ENCODE measurements at regions not wholly inside any gene's neighbourhood (a gene's known extent, or its start where the extent isn't known, plus 50 kb on each side); places are given as distances from the start of the nearest gene placed in this dataset.

DNA sequence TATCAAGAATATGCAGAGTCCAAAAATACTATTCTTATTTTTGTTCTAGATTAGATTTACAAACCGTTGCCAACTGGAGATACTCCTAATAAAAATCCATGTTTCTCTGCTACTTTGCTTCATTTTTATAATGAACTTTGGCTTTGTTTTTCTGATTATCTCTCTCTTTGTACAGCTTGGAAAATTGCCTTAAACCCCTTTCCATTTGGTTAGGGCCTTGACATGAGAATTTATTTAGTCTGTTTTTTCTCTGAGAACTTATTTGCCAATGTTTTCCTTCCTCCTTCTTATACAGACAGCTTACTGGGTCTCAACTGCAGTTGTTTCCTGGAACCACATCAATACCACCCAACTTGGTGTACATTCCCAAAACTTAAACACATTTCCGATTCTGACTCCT lies 555.4 kb downstream of the SLITRK6 start:
- in situ Hi-C loops (cut with MboI; ENCODE audit: low sequenced_read_pairs, unreplicated experiment): no loop called here
- no peak for DNase-seq (ENCODE audit: low spot score)
- TF ChIP-seq, protein P1, sequence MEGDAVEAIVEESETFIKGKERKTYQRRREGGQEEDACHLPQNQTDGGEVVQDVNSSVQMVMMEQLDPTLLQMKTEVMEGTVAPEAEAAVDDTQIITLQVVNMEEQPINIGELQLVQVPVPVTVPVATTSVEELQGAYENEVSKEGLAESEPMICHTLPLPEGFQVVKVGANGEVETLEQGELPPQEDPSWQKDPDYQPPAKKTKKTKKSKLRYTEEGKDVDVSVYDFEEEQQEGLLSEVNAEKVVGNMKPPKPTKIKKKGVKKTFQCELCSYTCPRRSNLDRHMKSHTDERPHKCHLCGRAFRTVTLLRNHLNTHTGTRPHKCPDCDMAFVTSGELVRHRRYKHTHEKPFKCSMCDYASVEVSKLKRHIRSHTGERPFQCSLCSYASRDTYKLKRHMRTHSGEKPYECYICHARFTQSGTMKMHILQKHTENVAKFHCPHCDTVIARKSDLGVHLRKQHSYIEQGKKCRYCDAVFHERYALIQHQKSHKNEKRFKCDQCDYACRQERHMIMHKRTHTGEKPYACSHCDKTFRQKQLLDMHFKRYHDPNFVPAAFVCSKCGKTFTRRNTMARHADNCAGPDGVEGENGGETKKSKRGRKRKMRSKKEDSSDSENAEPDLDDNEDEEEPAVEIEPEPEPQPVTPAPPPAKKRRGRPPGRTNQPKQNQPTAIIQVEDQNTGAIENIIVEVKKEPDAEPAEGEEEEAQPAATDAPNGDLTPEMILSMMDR (IDR thresholded peaks at IDR 0.05; ENCODE audit: borderline replicate concordance, control extremely low read depth, extremely low read depth, insufficient read depth, missing control alignments): no peak

DNA sequence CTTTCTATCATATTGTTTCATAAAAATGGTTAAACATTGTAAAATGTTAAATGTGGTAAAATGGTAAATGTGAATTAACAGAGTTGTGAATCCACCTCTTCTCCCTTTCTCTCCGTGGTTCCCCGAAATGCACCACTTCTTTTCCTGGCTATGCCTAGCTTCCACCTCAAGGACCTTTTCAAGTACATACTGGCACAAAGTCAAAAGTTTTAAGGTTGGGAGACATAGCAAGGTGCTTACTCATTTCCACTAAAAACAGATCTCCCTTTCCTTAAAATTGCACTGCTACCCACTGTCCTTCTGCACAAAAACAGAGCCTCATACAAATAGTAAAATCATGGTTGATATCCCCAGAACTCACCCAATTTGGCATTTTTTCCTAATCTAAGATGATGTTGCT lies 558.2 kb downstream of the SLITRK6 start:
- in situ Hi-C loops (cut with MboI; ENCODE audit: low sequenced_read_pairs, unreplicated experiment): no loop called here
- DNase-seq (ENCODE audit: low spot score): no peak
- TF ChIP-seq, protein P1 (IDR thresholded peaks at IDR 0.05; ENCODE audit: borderline replicate concordance, control extremely low read depth, extremely low read depth, insufficient read depth, missing control alignments): no peak

DNA sequence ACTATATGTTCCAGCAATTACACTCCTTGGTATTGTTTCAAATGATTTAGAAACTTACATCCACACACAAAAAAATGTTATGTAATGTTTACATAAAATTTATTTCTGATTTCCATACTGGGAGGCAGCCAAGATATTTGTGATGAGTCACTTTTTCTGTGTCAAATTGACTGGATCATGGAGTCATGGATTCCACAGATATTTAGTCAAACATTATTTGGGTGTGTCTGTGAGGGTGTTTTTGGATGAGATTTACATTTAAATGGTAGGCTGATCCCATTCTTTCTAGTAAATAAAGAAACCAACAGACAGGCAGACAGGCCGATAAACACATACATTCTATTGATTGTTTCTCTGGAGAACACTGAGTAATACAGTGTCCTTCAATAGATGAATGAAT lies 562.8 kb downstream of the SLITRK6 start:
- DNase-seq (ENCODE audit: low spot score): no peak
- in situ Hi-C loops (cut with MboI; ENCODE audit: low sequenced_read_pairs, unreplicated experiment): no loop called here
- TF ChIP-seq, protein P1 (IDR thresholded peaks at IDR 0.05; ENCODE audit: borderline replicate concordance, control extremely low read depth, extremely low read depth, insufficient read depth, missing control alignments): no peak

- in situ Hi-C loops (cut with MboI; ENCODE audit: low sequenced_read_pairs, unreplicated experiment): no loop called here
- TF ChIP-seq, protein P1 (IDR thresholded peaks at IDR 0.05; ENCODE audit: borderline replicate concordance, control extremely low read depth, extremely low read depth, insufficient read depth, missing control alignments): no peak
- DNase-seq (ENCODE audit: low spot score): no peak
Observed at GRCh38 chr13:85230691-85231093, 568.5 kb downstream of the SLITRK6 start.

DNA sequence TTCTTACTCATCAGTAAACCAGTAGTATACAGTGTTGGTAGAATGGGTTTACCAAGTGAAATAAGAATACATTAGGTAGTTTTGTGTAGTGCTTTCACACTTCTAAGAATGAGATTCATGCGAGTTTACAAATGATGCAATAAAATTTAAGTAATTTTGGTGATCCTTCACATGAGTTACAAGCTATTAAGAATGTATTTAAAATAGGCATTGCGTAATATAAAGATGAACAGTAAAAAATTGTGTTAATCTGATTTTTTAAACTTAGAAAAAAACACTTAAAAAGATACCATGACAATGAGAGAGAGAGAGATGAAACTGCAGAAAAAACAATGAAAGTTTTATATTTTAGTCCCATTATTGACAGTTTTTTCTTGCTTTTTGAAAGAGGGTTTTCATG lies 570.5 kb downstream of the SLITRK6 start:
- DNase-seq (ENCODE audit: low spot score): no peak
- TF ChIP-seq, protein P1 (IDR thresholded peaks at IDR 0.05; ENCODE audit: borderline replicate concordance, control extremely low read depth, extremely low read depth, insufficient read depth, missing control alignments): no peak
- in situ Hi-C loops (cut with MboI; ENCODE audit: low sequenced_read_pairs, unreplicated experiment): no loop called here

DNA sequence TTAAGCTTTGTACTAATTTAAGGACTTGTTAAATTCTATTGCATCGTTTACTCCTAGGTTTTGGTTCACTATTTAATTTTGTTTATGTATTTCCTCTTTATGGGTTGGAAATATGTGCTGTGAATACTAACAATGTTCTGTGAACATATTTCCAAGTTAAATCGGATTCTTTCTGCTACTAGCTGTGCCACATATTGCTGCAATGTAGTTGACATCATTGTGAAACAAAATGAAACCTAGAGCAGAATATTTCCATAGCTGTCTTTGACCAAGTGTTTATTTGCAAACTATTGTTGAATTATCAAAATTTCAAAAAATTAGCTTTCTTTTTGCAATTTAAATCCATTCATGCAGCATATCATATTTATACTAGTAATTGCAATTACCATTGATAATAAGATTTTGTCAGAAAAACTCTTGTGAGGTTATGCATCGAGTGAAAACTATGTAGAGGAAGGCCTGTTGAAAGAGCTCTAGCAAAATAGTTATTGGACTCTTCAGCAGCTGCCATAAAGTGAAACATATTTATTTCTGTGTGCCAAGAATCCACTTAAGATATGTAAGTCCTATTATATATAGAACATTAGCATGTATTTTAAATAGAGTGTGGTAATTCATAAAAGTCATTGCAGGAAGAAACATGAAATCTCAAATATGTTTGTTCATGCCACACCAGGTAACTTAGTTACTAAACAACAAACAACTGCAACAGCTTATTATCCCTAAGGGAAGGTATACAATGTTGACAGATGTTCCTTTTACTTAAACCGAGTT lies 575.1 kb downstream of the SLITRK6 start:
- TF ChIP-seq, protein P1 (IDR thresholded peaks at IDR 0.05; ENCODE audit: borderline replicate concordance, control extremely low read depth, extremely low read depth, insufficient read depth, missing control alignments): no peak
- no peak for DNase-seq (ENCODE audit: low spot score)
- in situ Hi-C loops (cut with MboI; ENCODE audit: low sequenced_read_pairs, unreplicated experiment): no loop called here

Measured in GM13976 (cell line).